ENCODE measurements at regions not wholly inside any gene's neighbourhood (a gene's known extent, or its start where the extent isn't known, plus 50 kb on each side); places are given as distances from the start of the nearest gene placed in this dataset.

- DNase-seq (ENCODE audit: low read depth) = no peak
- TF ChIP-seq, protein P1, sequence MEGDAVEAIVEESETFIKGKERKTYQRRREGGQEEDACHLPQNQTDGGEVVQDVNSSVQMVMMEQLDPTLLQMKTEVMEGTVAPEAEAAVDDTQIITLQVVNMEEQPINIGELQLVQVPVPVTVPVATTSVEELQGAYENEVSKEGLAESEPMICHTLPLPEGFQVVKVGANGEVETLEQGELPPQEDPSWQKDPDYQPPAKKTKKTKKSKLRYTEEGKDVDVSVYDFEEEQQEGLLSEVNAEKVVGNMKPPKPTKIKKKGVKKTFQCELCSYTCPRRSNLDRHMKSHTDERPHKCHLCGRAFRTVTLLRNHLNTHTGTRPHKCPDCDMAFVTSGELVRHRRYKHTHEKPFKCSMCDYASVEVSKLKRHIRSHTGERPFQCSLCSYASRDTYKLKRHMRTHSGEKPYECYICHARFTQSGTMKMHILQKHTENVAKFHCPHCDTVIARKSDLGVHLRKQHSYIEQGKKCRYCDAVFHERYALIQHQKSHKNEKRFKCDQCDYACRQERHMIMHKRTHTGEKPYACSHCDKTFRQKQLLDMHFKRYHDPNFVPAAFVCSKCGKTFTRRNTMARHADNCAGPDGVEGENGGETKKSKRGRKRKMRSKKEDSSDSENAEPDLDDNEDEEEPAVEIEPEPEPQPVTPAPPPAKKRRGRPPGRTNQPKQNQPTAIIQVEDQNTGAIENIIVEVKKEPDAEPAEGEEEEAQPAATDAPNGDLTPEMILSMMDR (IDR thresholded peaks at IDR 0.05; ENCODE audit: low read depth, low read length) = no peak
- TF ChIP-seq POLR2A (IDR thresholded peaks at IDR 0.05; ENCODE audit: extremely low read depth, insufficient read length) (no peak), MYC (IDR thresholded peaks at IDR 0.05; ENCODE audit: low read depth, low read length) (no peak), MAX (IDR thresholded peaks at IDR 0.05; ENCODE audit: low read depth, low read length) (no peak)
- no peak overlapping the region for H3K4me3 ChIP-seq (ENCODE audit: low read depth, low read length)
Observed at GRCh38 chr18:78772360-78773302, 207.0 kb upstream of the SALL3 start.

DNA sequence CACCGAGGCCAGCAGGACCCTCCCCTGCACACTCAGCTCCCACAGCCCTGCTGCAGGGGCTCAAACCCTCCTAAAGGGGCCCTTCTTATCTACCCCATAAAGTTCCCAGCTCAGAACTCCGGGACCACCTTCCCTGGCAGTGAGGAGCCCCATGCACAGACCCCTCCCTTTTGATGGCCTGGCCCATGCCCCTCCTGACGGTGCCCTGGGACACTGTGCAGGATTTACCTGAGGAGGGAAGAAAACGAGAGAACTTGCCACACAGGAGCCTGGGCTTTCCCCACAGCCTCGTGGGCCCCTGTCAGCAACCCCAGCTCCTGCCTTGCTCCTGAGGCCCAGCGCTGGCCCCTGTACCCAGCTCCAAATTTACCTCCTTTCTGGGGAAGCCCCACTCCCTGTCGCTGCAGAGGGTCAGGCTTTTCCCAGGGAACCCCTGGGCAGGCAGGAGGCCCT is 206.3 kb upstream of the SALL3 start:
- no peak for DNase-seq (ENCODE audit: low read depth)
- no peak overlapping the region for H3K4me3 ChIP-seq (ENCODE audit: low read depth, low read length)
- TF ChIP-seq MAX (IDR thresholded peaks at IDR 0.05; ENCODE audit: low read depth, low read length) (no peak), MYC (IDR thresholded peaks at IDR 0.05; ENCODE audit: low read depth, low read length) (no peak), POLR2A (IDR thresholded peaks at IDR 0.05; ENCODE audit: extremely low read depth, insufficient read length) (no peak)
- TF ChIP-seq, protein P1 (IDR thresholded peaks at IDR 0.05; ENCODE audit: low read depth, low read length) = no peak

DNA sequence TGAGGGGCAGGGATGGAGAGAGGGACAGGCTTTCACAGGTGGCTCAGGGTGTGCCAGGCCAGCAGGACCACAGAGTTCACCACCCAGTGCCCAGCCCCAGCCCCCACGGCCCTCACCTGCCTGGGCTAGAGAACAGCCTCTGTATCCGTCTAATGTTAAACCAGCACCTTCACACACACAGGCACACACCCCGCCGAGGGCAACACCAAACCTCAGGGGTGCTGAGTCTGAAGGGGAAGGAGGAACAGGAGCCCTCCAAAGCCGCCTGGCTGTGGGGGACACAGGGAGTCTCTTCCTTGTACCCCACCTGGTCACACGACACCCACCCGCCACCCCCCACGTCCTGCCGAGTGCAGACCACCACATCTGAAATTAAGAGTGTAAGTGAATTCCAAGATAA is 205.8 kb upstream of the SALL3 start:
- no peak for DNase-seq (ENCODE audit: low read depth)
- no peak overlapping the region for H3K4me3 ChIP-seq (ENCODE audit: low read depth, low read length)
- no peak for TF ChIP-seq POLR2A (IDR thresholded peaks at IDR 0.05; ENCODE audit: extremely low read depth, insufficient read length)
- TF ChIP-seq MAX (IDR thresholded peaks at IDR 0.05; ENCODE audit: low read depth, low read length) = no peak
- TF ChIP-seq, protein P1 (IDR thresholded peaks at IDR 0.05; ENCODE audit: low read depth, low read length) = no peak
- no peak for TF ChIP-seq MYC (IDR thresholded peaks at IDR 0.05; ENCODE audit: low read depth, low read length)

- no peak for DNase-seq (ENCODE audit: low read depth)
- TF ChIP-seq, protein P1 (IDR thresholded peaks at IDR 0.05; ENCODE audit: low read depth, low read length) = no peak
- no peak for TF ChIP-seq MYC (IDR thresholded peaks at IDR 0.05; ENCODE audit: low read depth, low read length)
- no peak for TF ChIP-seq POLR2A (IDR thresholded peaks at IDR 0.05; ENCODE audit: extremely low read depth, insufficient read length)
- TF ChIP-seq MAX (IDR thresholded peaks at IDR 0.05; ENCODE audit: low read depth, low read length) = no peak
- no peak overlapping the region for H3K4me3 ChIP-seq (ENCODE audit: low read depth, low read length)
Observed at GRCh38 chr18:78774741-78775141, 204.9 kb upstream of the SALL3 start.

GRCh38 chr18:78776151-78776550 is 203.5 kb upstream of the SALL3 start:
- no peak for TF ChIP-seq POLR2A (IDR thresholded peaks at IDR 0.05; ENCODE audit: extremely low read depth, insufficient read length)
- no peak for TF ChIP-seq MAX (IDR thresholded peaks at IDR 0.05; ENCODE audit: low read depth, low read length)
- TF ChIP-seq MYC (IDR thresholded peaks at IDR 0.05; ENCODE audit: low read depth, low read length) = no peak
- TF ChIP-seq, protein P1 (IDR thresholded peaks at IDR 0.05; ENCODE audit: low read depth, low read length) = no peak
- no peak for DNase-seq (ENCODE audit: low read depth)
- no peak overlapping the region for H3K4me3 ChIP-seq (ENCODE audit: low read depth, low read length)
